GM12892 (cell line): ENCODE measurements at regions not wholly inside any gene's neighbourhood (a gene's known extent, or its start where the extent isn't known, plus 50 kb on each side); places are given as distances from the start of the nearest gene placed in this dataset.

Source experiments
- POLR2A ChIP-seq: IDR thresholded peaks from 2 replicates; pipeline ENCODE4 v1.6.1; 2011; ENCODE audit warnings: low read depth, low read length, control low read depth
- POLR2AphosphoS5 ChIP-seq: IDR thresholded peaks from 2 replicates; pipeline ENCODE4 v1.6.1; 2011; ENCODE audit warnings: low read depth, low read length, control low read depth

DNA sequence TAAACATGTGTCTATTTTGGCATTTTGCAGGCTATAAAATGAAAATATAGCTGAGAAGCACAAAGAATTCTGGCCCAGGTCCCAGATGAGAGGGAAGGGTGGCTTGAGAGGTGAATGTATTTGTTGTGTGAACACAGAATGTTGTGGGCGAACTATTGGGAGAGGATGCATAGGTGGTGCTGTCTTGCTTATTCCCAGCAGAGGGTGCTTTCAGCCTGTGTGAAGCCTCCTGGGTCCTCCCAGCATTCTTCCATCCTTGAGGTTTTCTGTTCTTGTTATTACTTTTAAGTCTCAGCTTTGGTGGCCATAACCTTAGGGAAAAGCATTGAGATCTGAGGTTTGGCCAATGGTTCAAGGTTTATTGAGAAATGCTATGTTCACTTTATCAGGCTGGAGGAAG lies 108.7 kb upstream of the SNX19 start:
- no peak for TF ChIP-seq POLR2AphosphoS5
- no peak for TF ChIP-seq POLR2A
